Suprapubic skin (tissue), 4 donors: ENCODE measurements at regions not wholly inside any gene's neighbourhood (a gene's known extent, or its start where the extent isn't known, plus 50 kb on each side); places are given as distances from the start of the nearest gene placed in this dataset.

ENCODE experiments used
- CTCF ChIP-seq, 2 donors: fragments of 200-600 bp in 1 of 2; fragments of 450-650 bp in 1 of 2; sonication (generic) in 1 of 2; IDR thresholded peaks; one replicate each; pipeline ENCODE4 v1.5.1; 2016 to 2019; ENCODE audit warnings: antibody characterized with exemption in 2 of 2, mild to moderate bottlenecking in 1 of 2, moderate library complexity in 1 of 2
- EP300 ChIP-seq: sonication (generic); formaldehyde crosslinking; IDR thresholded peaks from one replicate; pipeline ENCODE4 v1.6.1; 2017; ENCODE audit warnings: antibody characterized with exemption
- POLR2AphosphoS5 ChIP-seq, 3 donors: sonication (generic); formaldehyde crosslinking; IDR thresholded peaks; one replicate each; pipeline ENCODE4 v1.6.1; 2017; ENCODE audit warnings: antibody characterized with exemption in 3 of 3

GRCh38 chr11:37643968-37644367 lies 1045.9 kb upstream of the RAG2 start:
- TF ChIP-seq CTCF (IDR thresholded peaks at IDR 0.05) (no peak), EP300 (no peak), POLR2AphosphoS5 (IDR thresholded peaks at IDR 0.05) (no peak)
